ENCODE measurements at regions not wholly inside any gene's neighbourhood (a gene's known extent, or its start where the extent isn't known, plus 50 kb on each side); places are given as distances from the start of the nearest gene placed in this dataset.

- no peaks in the 10 kb centered on the region for H3K27me3 ChIP-seq (ENCODE audit: insufficient read depth, low read length, poor library complexity)
- H3K79me2 ChIP-seq (ENCODE audit: control insufficient read depth, insufficient read depth, low read length): no peaks in the 10 kb centered on the region
- no peak overlapping the region for H3K4ac ChIP-seq (ENCODE audit: low read depth, low read length)
- H3K4me1 ChIP-seq (ENCODE audit: control insufficient read depth, low read depth, low read length): no peaks in the 10 kb centered on the region
- H4K8ac ChIP-seq (ENCODE audit: low read depth, low read length): no peak overlapping the region
- H3K27ac ChIP-seq (ENCODE audit: low read depth, low read length): no peak overlapping the region
- no peak overlapping the region for H3K9ac ChIP-seq (ENCODE audit: low read length)
- no peak overlapping the region for H3K23ac ChIP-seq (ENCODE audit: low read length)
- H2AK5ac ChIP-seq (ENCODE audit: low read length): no peak overlapping the region
- no peak overlapping the region for H2BK120ac ChIP-seq (ENCODE audit: low read depth, low read length)
- no peak overlapping the region for H3K18ac ChIP-seq (ENCODE audit: low read length)
- H3K56ac ChIP-seq (ENCODE audit: low read length): no peak overlapping the region
- no peak overlapping the region for H4K5ac ChIP-seq (ENCODE audit: low read length)
- H3K36me3 ChIP-seq (ENCODE audit: control insufficient read depth, insufficient read depth, low read length): no peaks in the 10 kb centered on the region
- H3K4me3 ChIP-seq (ENCODE audit: low read length): no peak overlapping the region
- no peaks in the 10 kb centered on the region for H3K79me1 ChIP-seq (ENCODE audit: low read length)
- H2BK15ac ChIP-seq (replicated peaks; ENCODE audit: low read depth): no peak overlapping the region
- no CpG with 5 or more reads among the region's 9 CpGs for WGBS (ENCODE audit: extremely low coverage, insufficient coverage, low lambda C conversion rate)
- DNase-seq: no peak
- no peak overlapping the region for H3K4me2 ChIP-seq (ENCODE audit: low read length)
- H2BK5ac ChIP-seq (ENCODE audit: low read length): no peak overlapping the region
Observed at GRCh38 chr14:89484051-89484844, 67.2 kb upstream of the FOXN3 start.

DNA sequence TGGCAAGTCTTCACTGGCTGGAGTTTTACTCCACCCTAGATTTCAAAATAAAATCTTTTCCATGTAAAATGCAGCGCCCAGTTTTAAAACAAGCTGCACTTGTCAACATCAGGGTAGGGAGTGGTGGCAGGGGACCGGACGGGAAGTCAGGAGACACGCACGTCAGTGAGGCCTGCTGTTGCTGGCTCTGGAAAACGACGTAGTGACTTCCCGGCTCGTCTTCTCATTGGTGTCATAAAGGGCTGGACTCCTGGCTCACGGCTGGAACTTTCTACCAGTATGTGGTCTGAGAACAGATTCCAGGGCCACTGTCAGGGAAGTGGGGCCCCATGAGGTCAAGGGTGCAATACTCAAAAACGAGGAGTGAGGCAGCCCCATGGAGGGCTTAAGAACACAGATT lies 64.2 kb upstream of the FOXN3 start:
- no CpG with 5 or more reads among the region's 11 CpGs for WGBS (ENCODE audit: extremely low coverage, insufficient coverage, low lambda C conversion rate)
- H3K56ac ChIP-seq (ENCODE audit: low read length): no peak overlapping the region
- no peak overlapping the region for H3K4me3 ChIP-seq (ENCODE audit: low read length)
- no peaks in the 10 kb centered on the region for H3K36me3 ChIP-seq (ENCODE audit: control insufficient read depth, insufficient read depth, low read length)
- H4K8ac ChIP-seq (ENCODE audit: low read depth, low read length): no peak overlapping the region
- H2BK5ac ChIP-seq (ENCODE audit: low read length): no peak overlapping the region
- no peak for DNase-seq
- no peaks in the 10 kb centered on the region for H3K79me1 ChIP-seq (ENCODE audit: low read length)
- no peaks in the 10 kb centered on the region for H3K79me2 ChIP-seq (ENCODE audit: control insufficient read depth, insufficient read depth, low read length)
- H2AK5ac ChIP-seq (ENCODE audit: low read length): no peak overlapping the region
- H3K4me2 ChIP-seq (ENCODE audit: low read length): no peak overlapping the region
- H3K27me3 ChIP-seq (ENCODE audit: insufficient read depth, low read length, poor library complexity): no peaks in the 10 kb centered on the region
- peaks cover 8% of the 10 kb centered on the region for H3K4me1 ChIP-seq (ENCODE audit: control insufficient read depth, low read depth, low read length)
- H2BK15ac ChIP-seq (replicated peaks; ENCODE audit: low read depth): no peak overlapping the region
- H3K9ac ChIP-seq (ENCODE audit: low read length): no peak overlapping the region
- no peak overlapping the region for H3K18ac ChIP-seq (ENCODE audit: low read length)
- H4K5ac ChIP-seq (ENCODE audit: low read length): no peak overlapping the region
- no peak overlapping the region for H3K4ac ChIP-seq (ENCODE audit: low read depth, low read length)
- no peak overlapping the region for H2BK120ac ChIP-seq (ENCODE audit: low read depth, low read length)
- H3K27ac ChIP-seq (ENCODE audit: low read depth, low read length): no peak overlapping the region
- H3K23ac ChIP-seq (ENCODE audit: low read length): no peak overlapping the region

- no peak overlapping the region for H3K18ac ChIP-seq (ENCODE audit: low read length)
- H3K4me3 ChIP-seq (ENCODE audit: low read length): no peak overlapping the region
- no peaks in the 10 kb centered on the region for H3K27me3 ChIP-seq (ENCODE audit: insufficient read depth, low read length, poor library complexity)
- H2BK15ac ChIP-seq (replicated peaks; ENCODE audit: low read depth): no peak overlapping the region
- H3K4me2 ChIP-seq (ENCODE audit: low read length): no peak overlapping the region
- H3K36me3 ChIP-seq (ENCODE audit: control insufficient read depth, insufficient read depth, low read length): no peaks in the 10 kb centered on the region
- H3K56ac ChIP-seq (ENCODE audit: low read length): no peak overlapping the region
- no peak overlapping the region for H2AK5ac ChIP-seq (ENCODE audit: low read length)
- no peaks in the 10 kb centered on the region for H3K79me2 ChIP-seq (ENCODE audit: control insufficient read depth, insufficient read depth, low read length)
- DNase-seq: no peak
- no peak overlapping the region for H3K4ac ChIP-seq (ENCODE audit: low read depth, low read length)
- no peak overlapping the region for H4K5ac ChIP-seq (ENCODE audit: low read length)
- H3K4me1 ChIP-seq (ENCODE audit: control insufficient read depth, low read depth, low read length): peaks cover 12% of the 10 kb centered on the region
- WGBS (ENCODE audit: extremely low coverage, insufficient coverage, low lambda C conversion rate): no CpG with 5 or more reads among the region's 6 CpGs
- H2BK5ac ChIP-seq (ENCODE audit: low read length): no peak overlapping the region
- H3K79me1 ChIP-seq (ENCODE audit: low read length): no peaks in the 10 kb centered on the region
- no peak overlapping the region for H2BK120ac ChIP-seq (ENCODE audit: low read depth, low read length)
- H3K23ac ChIP-seq (ENCODE audit: low read length): no peak overlapping the region
- H3K27ac ChIP-seq (ENCODE audit: low read depth, low read length): no peak overlapping the region
- H3K9ac ChIP-seq (ENCODE audit: low read length): no peak overlapping the region
- no peak overlapping the region for H4K8ac ChIP-seq (ENCODE audit: low read depth, low read length)
Observed at GRCh38 chr14:89480278-89480677, 63.2 kb upstream of the FOXN3 start.

DNA sequence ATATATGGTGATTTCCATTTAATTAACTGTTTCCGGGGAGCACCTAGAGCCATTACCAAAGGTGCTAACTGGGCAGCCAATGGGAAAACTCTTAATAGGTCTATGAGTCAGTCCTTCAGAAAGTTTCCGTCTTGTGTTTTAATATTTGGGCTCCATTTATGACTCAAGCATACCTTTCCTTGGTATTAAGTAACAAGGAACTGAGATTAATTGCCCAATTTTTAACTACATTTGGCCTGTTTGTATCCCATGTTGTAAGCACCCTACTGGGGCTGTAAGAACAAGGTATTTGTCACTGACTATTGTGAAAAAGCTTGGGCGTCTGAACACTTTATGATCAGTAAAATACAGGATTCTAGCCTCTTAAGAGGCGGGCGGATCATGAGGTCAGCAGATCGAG lies 62.8 kb upstream of the FOXN3 start:
- no CpG with 5 or more reads among the region's 6 CpGs for WGBS (ENCODE audit: extremely low coverage, insufficient coverage, low lambda C conversion rate)
- Histone ChIP-seq H3K23ac (ENCODE audit: low read length) (no peak overlapping the region), H3K4me2 (ENCODE audit: low read length) (no peak overlapping the region), H3K27ac (ENCODE audit: low read depth, low read length) (no peak overlapping the region), H3K79me1 (ENCODE audit: low read length) (no peaks in the 10 kb centered on the region), H2BK15ac (replicated peaks; ENCODE audit: low read depth) (no peak overlapping the region), H3K18ac (ENCODE audit: low read length) (no peak overlapping the region), H3K4me1 (ENCODE audit: control insufficient read depth, low read depth, low read length) (peaks cover 12% of the 10 kb centered on the region), H3K27me3 (ENCODE audit: insufficient read depth, low read length, poor library complexity) (no peaks in the 10 kb centered on the region), H3K56ac (ENCODE audit: low read length) (no peak overlapping the region), H3K9ac (ENCODE audit: low read length) (no peak overlapping the region), H4K8ac (ENCODE audit: low read depth, low read length) (no peak overlapping the region), H2BK5ac (ENCODE audit: low read length) (no peak overlapping the region), H4K5ac (ENCODE audit: low read length) (no peak overlapping the region), H3K4ac (ENCODE audit: low read depth, low read length) (no peak overlapping the region), H2BK120ac (ENCODE audit: low read depth, low read length) (no peak overlapping the region), H3K79me2 (ENCODE audit: control insufficient read depth, insufficient read depth, low read length) (no peaks in the 10 kb centered on the region), H3K36me3 (ENCODE audit: control insufficient read depth, insufficient read depth, low read length) (no peaks in the 10 kb centered on the region), H3K4me3 (ENCODE audit: low read length) (no peak overlapping the region), H2AK5ac (ENCODE audit: low read length) (no peak overlapping the region)
- DNase-seq: no peak

GRCh38 chr14:89477391-89477790 lies 60.4 kb upstream of the FOXN3 start:
- H2AK5ac ChIP-seq (ENCODE audit: low read length): no peak overlapping the region
- no CpG with 5 or more reads among the region's 4 CpGs for WGBS (ENCODE audit: extremely low coverage, insufficient coverage, low lambda C conversion rate)

More at GRCh38 chr14:89477391-89477790, 60.4 kb upstream of the FOXN3 start:
- no peak overlapping the region for H3K23ac ChIP-seq (ENCODE audit: low read length)
- H3K27me3 ChIP-seq (ENCODE audit: insufficient read depth, low read length, poor library complexity): no peaks in the 10 kb centered on the region
- no peaks in the 10 kb centered on the region for H3K79me2 ChIP-seq (ENCODE audit: control insufficient read depth, insufficient read depth, low read length)
- no peak overlapping the region for H3K9ac ChIP-seq (ENCODE audit: low read length)
- no peak overlapping the region for H2BK5ac ChIP-seq (ENCODE audit: low read length)
- no peak overlapping the region for H3K4me3 ChIP-seq (ENCODE audit: low read length)
- H3K79me1 ChIP-seq (ENCODE audit: low read length): no peaks in the 10 kb centered on the region
- no peaks in the 10 kb centered on the region for H3K36me3 ChIP-seq (ENCODE audit: control insufficient read depth, insufficient read depth, low read length)
- no peak overlapping the region for H4K8ac ChIP-seq (ENCODE audit: low read depth, low read length)
- peak overlapping the region; percentile 35 for H3K56ac ChIP-seq (ENCODE audit: low read length)
- no peak overlapping the region for H3K18ac ChIP-seq (ENCODE audit: low read length)
- H4K5ac ChIP-seq (ENCODE audit: low read length): no peak overlapping the region
- peaks cover 12% of the 10 kb centered on the region for H3K4me1 ChIP-seq (ENCODE audit: control insufficient read depth, low read depth, low read length)
- peak; percentile 62 for DNase-seq
- no peak overlapping the region for H3K4ac ChIP-seq (ENCODE audit: low read depth, low read length)
- no peak overlapping the region for H3K4me2 ChIP-seq (ENCODE audit: low read length)
- H3K27ac ChIP-seq (ENCODE audit: low read depth, low read length): no peak overlapping the region
- no peak overlapping the region for H2BK120ac ChIP-seq (ENCODE audit: low read depth, low read length)
- H2BK15ac ChIP-seq (replicated peaks; ENCODE audit: low read depth): no peak overlapping the region

All from mesendoderm (in vitro differentiated cells).